KG1 (cell line): ENCODE measurements at regions not wholly inside any gene's neighbourhood (a gene's known extent, or its start where the extent isn't known, plus 50 kb on each side); places are given as distances from the start of the nearest gene placed in this dataset.

Source experiments
- DNase-seq: peaks from one replicate; lab custom pipeline; 2025; lab: John Stamatoyannopoulos, UW

DNA sequence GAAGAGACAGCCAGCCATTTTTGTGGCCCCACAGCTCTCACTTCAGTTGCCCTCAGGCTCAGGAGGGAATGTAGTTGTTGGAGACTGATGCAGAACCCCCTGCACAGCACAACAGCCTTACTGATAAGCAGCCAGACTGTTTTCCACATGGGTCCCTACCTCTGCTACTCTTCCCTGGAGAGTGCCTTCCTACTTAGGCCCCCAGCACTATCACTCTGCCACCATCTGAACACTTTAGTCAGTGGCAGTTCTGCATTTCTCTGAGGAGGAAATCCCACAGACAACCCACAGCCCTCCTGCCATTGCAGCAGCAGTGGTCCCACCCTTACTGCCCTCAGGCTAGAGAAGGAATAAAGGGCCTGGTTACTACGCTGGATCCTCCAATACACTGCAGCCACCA is 61.8 kb upstream of the PTPRD start:
- DNase-seq = no peak

DNA sequence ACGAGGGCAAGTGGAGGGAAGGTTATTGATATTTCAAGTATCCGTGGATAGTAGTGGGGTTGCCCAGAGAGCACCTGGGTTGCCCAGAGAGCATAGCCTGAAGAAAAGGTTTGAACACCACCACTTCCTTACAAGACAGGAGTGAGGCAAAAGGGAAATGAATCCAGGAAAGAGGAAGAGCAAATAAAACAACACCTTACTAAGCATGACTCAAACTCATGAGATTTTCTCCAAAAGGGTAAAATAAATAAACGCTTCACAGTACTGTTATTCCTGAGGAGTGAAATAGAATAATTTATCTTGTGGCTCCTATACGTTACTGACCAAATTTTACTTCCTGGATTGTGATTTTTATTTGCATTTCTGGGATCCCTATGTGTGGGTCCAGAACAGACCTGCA is 65.2 kb upstream of the PTPRD start:
- DNase-seq = no peak

DNA sequence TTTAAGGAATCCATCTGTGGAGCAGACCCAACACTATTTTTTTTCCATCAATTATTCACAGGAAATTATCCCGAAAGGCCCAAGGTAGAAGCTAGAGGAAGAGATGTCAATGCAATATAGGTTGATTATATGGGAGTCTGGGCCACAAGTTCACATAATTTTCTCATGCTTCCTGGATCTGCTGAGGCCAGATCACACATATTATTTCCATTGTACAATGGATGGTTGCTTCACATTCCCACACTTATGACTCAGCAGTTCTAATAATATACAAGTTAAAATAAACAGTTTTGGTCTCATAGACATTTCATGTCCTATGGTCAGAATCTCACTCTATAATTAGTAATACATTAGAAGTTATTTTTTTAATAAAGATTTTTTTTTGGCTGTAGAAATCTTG is 66.0 kb upstream of the PTPRD start:
- no peak for DNase-seq

DNA sequence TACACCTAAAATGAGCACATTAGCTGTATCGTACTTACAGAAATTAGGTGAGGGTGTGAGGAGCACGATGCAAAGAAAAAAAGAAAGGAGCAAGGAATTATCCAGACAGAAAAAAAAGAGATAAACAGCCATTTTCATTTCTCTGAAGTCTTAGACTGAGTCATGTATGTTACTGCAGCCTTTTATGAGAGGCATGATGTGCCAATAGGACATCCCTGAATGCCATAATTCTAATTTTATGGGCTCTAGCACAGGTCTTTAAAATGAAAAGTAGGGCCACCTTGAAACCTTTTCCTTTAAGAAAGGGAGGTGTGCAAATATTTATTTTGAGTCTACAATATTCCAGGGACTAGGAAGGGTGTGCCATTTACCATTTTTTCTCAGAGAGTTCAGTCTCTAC is 74.1 kb upstream of the PTPRD start:
- no peak for DNase-seq

DNA sequence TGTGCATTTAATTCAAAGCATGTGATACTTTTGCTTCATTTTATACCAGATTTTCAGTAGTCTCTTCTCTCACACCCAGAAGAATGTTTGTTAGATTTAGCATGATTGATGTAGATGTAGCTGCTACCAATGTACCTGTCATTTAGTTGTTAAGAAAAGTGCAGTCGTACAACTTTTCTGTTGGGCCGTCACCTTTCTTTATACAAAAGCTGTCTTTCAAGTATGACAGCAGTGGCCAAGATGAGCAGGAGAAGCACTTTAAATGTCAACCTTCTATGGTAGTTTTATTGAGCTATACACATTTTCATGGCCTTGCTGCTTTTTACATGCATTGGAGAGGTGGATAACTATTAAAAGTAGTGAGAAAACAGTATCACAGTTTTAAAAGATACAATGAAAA is 77.7 kb upstream of the PTPRD start:
- no peak for DNase-seq

DNA sequence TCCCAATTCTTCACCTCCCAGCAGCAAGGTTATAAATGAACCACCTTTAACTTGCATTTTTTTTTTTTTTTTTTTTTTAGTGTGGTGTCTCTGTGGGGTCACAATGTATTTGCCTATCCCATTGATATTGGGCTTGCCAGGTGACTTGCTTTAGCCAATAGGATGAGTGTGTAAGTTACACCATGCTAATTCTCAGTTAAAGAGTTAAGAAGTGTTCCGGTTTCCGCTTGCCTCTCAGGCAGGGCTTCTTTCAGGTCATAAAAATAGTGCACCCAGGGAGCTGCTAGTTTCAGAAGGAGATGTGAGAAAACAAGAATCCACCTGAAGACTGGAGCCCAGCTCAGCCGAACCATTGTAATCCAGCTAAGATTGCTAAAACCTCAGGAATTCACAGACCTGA is 84.2 kb upstream of the PTPRD start:
- no peak for DNase-seq

DNA sequence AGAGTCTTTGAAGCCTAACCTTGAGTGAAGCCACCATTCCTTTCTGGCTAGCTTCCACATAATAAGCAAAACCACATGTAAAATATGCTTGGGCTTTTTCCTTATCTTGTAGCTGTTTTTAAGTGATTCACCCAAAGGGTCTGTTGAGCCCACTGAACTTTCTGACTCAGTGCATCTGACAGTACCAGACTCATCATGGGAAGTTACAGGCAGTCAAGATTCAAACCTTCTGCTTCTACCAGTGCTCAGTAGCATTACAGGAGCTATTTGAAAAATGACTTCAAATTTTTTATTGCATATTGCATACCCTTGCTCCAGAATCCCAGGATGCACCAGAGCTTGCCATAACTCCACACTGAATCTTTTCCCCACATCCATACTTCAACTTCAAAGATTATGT is 87.5 kb upstream of the PTPRD start:
- DNase-seq = no peak

DNA sequence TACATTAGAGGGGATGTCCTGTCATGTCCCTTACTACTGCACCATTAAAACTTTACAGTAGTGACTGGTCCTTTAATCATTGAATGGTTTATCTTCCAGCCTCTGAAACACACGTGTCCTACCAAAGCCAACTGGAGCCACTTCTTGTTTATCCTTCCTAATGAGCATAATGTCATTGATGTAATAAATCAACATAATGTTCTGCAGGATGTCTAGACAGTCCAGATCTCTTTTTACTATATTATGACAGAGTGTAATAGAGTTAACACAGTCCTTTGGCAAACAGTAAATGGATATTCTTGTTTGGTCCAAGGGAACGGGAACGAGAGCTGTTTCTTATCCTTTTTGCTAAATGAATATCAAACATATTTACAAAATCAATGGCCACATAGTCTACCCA is 88.1 kb upstream of the PTPRD start:
- no peak for DNase-seq

DNA sequence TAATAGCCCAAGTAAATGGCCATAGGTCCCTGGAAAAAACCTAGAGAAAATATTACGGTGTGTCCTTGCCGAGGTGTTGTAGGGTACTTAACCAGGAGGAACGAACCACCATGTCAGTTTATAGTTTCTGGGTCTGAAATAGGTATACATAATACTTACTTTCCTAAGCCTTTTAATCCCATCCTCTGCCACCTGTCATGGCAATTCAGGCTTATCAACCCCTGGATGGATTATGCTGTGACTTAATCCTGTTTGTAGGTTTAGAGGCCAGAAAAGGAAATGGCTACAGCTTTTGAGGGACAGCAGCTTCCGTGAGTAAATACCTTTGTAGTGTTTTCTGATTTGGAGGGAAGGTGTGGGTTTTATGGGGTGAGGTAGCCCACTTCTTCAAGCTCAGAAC is 89.1 kb upstream of the PTPRD start:
- no peak for DNase-seq

DNA sequence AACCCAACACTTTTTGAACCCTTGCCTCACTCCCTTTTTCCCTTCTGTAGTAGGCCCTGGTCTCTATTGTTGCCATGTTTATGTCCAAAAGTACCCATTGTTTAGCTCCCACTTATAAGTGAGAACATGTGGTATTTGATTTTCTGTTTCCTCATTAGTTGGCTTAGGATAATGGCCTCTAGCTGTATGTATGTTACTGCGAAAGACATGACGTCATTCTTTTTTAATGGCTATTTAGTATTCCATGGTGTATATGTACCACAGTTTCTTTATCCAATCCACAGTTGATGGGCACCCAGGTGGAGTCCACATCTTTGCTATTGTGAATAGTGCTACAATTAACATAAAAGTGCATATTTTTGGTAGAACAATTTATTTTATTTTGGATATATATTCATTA is 90.3 kb upstream of the PTPRD start:
- DNase-seq = no peak

DNA sequence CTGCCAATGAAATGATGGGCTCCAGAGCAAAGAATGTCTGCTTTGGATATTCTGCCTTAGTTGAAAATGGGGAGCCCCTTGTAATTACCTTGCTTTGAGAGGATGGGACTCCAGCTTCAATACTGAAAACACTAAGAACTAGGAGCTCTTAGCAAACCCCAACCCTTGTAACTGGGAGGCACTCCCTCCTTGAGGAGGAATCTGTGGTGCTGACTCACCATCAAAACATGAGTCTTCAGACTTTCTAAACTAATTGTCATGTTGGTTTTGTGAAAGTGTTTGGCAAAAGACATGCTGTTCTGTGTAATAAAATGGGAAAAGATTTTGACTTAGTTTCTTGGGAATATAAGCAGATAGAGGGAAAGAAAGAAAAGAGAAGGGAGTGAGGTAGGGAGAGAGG is 91.9 kb upstream of the PTPRD start:
- DNase-seq = no peak

DNA sequence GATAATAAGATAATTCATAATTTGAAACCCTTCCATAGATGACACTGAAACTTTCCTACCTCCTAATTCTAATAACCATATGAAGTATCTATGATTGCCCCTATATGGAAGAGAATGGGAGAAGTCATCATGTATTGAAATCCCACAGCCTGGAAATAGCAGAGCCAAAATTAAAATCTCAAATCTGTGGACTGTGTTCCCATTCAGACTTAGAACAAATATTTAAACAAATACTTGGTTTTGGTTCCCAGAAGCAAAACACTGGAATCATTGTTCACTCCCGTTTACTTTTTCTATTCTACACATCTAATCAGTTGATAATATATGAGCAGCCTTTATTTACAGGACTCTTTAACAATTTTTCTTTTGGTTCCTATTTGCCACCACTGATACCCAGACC is 92.6 kb upstream of the PTPRD start:
- no peak for DNase-seq

DNA sequence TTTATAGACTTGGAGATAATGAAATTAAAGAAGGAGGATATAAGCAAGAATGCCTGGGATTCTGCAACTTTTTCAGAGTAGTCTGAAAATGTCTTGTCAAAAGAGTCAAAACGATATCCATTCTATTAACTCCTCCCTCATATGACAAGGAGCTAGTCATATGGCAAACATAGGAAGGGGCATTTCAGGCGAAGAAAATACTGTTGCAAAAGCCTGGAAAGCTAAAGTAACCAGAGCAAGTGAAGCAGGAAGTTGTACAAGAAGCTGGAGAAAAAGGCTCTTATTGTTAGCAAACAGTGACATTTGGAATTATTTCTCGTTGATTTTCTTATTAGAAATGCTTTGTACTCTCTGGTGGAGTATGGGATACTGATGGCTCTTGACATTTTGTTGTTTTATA is 94.0 kb upstream of the PTPRD start:
- DNase-seq = no peak

DNA sequence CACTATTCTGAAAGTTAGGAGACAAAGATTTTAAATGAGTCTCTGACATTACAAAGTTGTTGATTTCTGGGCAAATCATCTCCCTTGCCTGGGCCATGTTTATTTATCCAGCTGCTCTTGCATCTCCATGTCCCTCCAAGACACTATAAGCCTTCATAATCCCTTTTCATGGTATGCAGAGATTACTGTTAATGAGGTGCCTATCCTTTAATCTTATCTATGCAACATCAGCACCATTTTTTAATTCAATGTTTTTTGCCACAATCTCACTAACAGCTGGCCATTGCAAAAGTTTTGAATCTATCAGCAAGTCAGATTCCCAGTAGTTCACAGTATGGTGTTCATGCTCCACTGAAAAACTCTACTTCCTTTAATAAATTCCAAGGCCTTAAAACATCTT is 108.5 kb upstream of the PTPRD start:
- no peak for DNase-seq

DNA sequence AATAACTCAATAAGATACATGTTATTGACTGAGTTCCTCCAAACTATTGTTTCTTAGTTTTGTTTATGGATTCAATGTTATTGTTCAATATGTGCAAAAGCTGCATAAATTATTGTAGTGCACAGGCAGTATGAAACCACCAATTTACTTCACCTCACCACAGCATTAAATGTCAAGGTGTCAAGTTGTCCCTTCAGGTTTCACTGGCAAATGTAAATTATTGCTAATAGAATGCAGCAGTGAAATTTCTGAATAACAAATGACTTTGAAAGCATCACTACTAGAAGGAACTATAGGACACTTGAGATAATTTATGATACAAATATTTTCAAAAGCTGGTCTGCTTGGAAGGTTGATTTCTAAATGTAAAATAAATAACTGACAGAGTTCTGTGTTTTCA is 116.4 kb upstream of the PTPRD start:
- DNase-seq = no peak

DNA sequence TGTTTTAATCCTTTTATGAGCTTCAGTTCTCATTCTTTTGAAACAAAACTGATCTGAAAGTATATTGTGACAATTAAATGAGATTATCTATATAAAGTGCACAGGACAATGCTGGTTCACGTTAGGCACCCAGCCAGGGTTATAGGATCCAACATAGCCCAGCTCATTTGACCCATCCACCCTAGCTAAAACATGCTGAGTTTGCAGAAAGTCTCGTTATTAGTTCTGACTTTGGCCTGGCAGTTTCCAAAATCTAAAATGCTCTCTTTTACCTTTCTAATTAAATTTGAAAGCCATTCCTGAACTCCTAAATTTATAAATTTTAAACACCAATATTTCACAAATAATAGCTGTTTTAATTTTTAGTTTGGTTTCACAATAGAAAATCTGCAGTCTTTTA is 131.9 kb upstream of the PTPRD start:
- no peak for DNase-seq

DNA sequence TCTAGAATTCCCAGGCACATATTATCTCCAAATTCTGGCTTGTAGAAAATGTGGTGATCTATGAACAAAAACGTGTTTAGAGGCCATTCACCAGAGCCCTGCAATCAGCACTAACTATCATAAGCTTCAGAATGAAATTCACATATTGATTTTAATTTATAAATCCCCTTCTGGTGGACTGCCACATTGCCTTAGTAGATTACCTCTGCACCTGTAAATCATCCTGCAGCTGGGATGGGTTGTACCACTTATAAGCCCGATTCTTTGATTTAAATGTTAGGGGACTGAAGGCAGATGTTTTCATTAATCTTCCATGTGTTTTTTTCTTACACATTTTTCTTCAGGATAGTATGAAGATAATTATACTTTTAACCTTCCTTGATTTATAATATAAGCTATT is 140.7 kb upstream of the PTPRD start:
- DNase-seq = no peak

DNA sequence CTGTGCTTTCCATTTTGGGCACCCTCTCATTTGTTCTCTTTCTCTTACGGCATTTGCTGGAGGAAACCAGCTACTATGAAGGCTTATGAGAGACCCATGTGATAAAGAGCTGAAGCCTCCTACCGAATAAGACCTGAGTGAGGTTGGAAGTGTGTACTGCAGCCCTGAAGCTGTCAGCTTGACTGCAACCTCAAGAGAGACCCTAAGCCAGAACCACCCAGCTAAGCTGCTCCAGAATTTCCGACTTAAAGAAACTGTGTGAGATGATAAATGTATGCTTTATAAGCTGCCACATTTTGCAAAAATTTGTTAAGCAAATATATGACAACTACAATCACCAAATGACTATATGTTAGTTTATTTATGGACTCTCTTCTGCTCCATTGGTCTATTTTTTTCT is 151.7 kb upstream of the PTPRD start:
- DNase-seq = no peak

DNA sequence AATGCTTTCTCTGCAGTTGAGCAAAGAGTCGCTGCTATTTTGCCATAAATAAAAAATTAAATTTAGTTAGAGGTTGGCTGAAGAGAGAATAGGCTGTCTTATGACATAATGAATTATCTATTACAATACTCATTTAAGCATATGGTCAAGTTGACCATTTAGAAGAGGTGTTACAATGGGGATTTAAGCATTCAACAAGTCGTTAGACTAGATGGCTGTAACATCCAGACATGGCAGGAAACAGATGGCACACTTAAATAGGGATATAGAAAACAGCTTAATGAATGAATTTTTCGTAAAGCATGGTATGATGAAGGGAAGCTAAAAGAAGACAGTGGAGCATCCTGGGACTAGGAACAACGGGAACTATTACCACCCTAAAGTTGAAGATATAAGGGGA is 160.3 kb upstream of the PTPRD start:
- no peak for DNase-seq

DNA sequence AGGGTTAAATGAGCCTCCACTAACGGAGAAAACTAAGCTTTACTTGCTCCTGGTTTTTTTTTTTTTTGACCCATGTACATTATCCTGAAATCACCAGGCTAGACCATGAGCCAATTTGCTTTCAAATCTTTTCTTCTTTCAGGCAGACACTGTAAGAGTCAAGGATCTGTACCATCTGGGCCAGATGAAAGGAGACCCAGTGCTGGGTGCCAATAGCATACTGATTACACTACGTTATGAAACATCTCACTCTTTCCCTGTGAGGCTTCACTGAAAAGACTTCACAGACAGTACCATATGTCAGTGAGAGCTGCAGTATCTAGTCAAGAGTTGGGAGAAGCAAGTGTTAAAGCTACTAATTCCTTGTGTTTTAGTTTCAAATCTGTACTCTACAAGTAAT is 161.2 kb upstream of the PTPRD start:
- DNase-seq = no peak

DNA sequence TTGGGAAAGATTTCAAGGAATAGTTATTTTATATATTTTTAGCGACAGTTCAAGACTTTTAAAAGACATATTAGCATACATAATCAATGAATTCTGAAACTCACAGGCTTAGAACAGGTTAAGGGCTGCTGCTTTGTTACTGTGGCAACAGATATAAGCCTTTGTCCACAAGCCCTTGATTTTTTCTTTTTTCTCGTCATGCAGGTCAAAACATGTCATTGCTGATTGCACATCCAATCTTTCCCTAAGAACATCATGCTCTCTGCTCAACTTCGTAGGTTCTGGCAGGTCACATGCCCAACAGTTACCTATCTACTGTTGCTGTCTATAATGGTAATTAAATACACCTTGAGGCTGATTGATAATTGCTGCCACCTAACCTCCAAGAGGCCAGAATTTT is 172.5 kb upstream of the PTPRD start:
- DNase-seq = no peak

DNA sequence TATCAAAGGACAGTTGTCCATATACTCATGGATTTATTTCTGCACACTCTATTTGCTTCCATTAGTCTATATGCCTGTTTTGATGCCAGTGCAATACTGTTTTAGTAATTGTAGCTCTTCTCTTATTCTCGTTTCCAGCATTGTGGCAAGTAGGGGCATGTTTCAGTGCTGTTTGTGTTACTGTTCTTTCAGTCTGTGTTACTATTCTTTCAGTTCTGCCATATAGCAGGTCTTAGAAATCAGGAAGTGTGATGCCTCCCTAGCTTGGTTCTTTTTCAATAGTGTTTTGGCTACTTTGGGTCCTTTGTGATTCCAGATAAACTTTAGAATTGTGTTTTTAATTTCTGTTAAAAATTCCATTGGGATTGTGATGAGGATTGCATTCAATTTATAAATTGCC is 180.5 kb upstream of the PTPRD start:
- no peak for DNase-seq

DNA sequence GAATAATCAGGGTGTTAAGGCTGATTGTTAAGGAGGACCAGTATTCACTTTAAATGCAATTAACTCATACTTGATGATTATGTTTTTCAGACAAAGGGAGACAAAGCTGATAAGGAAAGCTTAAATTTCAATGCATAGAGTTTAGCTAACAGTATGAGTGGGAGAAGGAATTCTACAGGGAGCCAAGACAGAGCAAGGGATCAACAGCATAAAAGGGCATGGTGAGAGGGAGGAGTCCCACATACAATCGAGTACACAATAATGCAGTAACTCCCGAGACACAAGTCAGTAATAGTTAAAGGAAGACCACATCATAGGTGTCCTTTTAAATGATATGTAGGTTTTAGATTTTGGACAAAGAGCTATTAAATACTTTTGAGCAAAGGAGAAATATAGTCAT is 191.7 kb upstream of the PTPRD start:
- no peak for DNase-seq

DNA sequence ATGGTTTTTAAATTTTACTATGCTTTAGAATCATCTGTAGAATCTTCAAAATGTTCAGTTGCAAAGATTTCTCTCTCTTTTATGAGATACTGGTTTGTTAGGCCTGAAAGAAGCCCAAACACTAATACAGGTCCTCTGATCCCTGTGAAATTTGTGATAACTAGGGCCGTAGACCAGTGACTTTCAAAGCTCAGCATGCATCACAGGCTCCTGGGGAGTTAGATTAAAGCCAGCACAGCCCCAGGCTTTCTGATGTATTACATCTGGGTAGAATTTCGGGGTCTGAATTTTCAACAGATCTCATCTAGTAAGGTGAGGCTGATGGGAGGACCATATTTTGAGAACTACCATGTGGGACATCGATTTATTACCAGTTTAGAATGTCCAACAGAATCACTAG is 194.1 kb upstream of the PTPRD start:
- DNase-seq = no peak

DNA sequence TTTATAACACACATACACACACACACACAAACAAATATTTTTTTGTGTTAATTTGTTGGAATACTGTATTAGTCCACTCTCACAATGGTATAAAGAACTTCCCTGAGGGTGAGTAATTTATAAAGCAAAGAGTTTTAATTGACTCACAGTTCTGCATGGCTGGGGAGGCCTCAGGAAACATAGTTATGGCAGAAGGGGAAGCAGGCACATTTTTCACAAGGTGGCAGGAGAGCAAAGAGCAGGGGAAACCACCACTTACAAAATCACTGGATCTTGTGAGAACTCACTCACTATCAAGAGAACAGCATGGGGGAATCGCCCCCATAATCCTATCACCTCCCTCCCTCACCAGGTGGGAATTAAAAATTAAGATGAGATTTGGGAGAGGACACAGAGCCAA is 205.4 kb upstream of the PTPRD start:
- DNase-seq = no peak
